ENCODE measurements at regions not wholly inside any gene's neighbourhood (a gene's known extent, or its start where the extent isn't known, plus 50 kb on each side); places are given as distances from the start of the nearest gene placed in this dataset.

DNA sequence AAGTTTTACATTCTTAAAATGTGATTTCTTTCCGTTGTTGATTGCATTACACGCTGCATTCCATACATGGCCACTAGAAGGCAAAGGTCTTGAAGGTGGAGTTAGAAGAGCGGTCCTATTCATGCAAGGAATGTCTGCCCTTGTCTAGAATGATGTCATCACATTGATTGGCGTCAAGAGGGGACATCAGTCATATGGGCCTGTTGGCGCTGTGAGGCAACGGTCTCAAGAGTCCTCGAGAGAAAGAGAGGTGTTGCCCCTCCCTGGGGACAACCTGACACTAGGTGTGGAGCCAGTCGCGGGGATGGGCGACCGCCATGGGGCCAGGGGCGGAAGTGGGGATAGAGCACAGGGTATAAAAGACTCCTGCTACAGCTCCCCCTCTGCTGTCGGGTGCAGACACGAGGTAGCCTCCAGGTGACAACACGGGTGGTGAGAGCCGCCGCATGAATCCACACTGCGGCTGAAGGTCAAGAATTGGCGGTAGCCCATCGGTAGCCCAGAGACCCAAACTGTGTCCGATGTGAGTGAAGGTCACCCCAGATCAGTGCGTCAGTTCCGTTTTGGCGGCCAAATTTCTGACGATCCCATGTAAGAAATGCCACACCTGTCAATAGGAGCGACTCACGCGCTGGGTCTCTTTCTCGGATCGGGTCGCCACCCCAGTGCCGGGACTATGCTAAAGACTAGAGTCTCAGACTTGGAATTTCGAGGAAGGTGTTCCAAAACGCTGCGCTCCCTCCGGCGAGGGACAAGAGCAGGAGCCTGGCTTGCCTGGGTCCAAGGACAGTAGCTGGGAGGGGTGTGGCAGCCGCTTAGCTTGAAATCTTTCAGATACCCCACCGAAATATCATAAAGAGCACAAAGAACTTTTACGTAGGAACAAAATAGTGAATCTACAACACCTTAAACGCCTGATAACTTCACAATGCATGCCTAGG lies 93.2 kb upstream of the ZNF184 start:
- ChIA-PET CTCF (no interaction called here), POLR2A (ENCODE audit: unreplicated experiment) (no interaction called here)
- TF ChIP-seq EZH2phosphoT487 (IDR thresholded peaks at IDR 0.05; ENCODE audit: borderline replicate concordance, low read length) (no peak), EZH2 (IDR thresholded peaks at IDR 0.05; ENCODE audit: low read length, unreplicated experiment) (no peak), CTCF (conservative IDR thresholded peaks at IDR 0.05; ENCODE audit: low read depth, low read length) (no peak)
- DNase-seq (no peak), ATAC-seq (no peak)
- no peaks in the 10 kb centered on the region for H4K20me1 ChIP-seq (ENCODE audit: low read length)
- H3K27ac ChIP-seq (ENCODE audit: low read length): no peak overlapping the region
- BruUV-seq (replicated peaks): no TSS peak
- no peaks in the 10 kb centered on the region for H3K27me3 ChIP-seq (ENCODE audit: low read length)
- no peak overlapping the region for H3K4me3 ChIP-seq (ENCODE audit: low read length)
- intact Hi-C loops (cut with micrococcal nuclease): no loop called here
- no peaks in the 10 kb centered on the region for H3K36me3 ChIP-seq (ENCODE audit: low read depth, low read length)
- no peaks in the 10 kb centered on the region for H3K9me2 ChIP-seq (replicated peaks; ENCODE audit: low read length)
- no peaks in the 10 kb centered on the region for H3K4me1 ChIP-seq (ENCODE audit: insufficient read depth, low read length)
- no peak overlapping the region for H3K9ac ChIP-seq (ENCODE audit: low read length)
- no peak overlapping the region for H3K4me2 ChIP-seq (ENCODE audit: low read length)
- no peaks in the 10 kb centered on the region for H3K9me3 ChIP-seq (ENCODE audit: low read length)
- no peaks in the 10 kb centered on the region for H3F3A ChIP-seq (ENCODE audit: low read length, unreplicated experiment)
- H2AFZ ChIP-seq (ENCODE audit: low read length): no peak overlapping the region
- no peaks in the 10 kb centered on the region for H3K79me2 ChIP-seq (ENCODE audit: low read length)

DNA sequence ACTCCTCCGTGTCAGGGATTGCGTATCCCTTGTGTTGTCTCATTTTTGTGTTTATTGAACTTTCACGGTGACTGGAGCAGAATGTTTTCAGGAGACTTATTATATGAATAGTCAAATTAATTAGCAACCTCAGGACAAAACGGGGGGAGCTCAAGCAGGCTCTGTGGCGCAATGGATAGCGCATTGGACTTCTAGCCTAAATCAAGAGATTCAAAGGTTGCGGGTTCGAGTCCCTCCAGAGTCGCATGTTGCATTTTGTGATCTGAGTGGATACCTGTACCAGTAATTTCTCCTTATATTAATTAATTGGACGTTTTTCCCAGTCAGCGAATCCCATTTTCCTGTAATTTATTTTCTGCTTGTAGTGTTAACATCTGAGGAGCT lies 89.1 kb upstream of the ZNF184 start:
- H3F3A ChIP-seq (ENCODE audit: low read length, unreplicated experiment): no peaks in the 10 kb centered on the region
- ChIA-PET CTCF (no interaction called here), POLR2A (ENCODE audit: unreplicated experiment) (no interaction called here)
- TF ChIP-seq EZH2phosphoT487 (IDR thresholded peaks at IDR 0.05; ENCODE audit: borderline replicate concordance, low read length): no peak
- TF ChIP-seq EZH2 (IDR thresholded peaks at IDR 0.05; ENCODE audit: low read length, unreplicated experiment): no peak
- no peaks in the 10 kb centered on the region for H3K27me3 ChIP-seq (ENCODE audit: low read length)
- no peaks in the 10 kb centered on the region for H3K36me3 ChIP-seq (ENCODE audit: low read depth, low read length)
- H2AFZ ChIP-seq (ENCODE audit: low read length): no peak overlapping the region
- peak overlapping the region; percentile 22; the same call in 1 of the 2 replicates for H3K4me2 ChIP-seq (ENCODE audit: low read length)
- H3K27ac ChIP-seq (ENCODE audit: low read length): no peak overlapping the region
- H3K4me3 ChIP-seq (ENCODE audit: low read length): no peak overlapping the region
- DNase-seq (no peak), ATAC-seq (no peak)
- H3K79me2 ChIP-seq (ENCODE audit: low read length): no peaks in the 10 kb centered on the region
- no peak overlapping the region for H3K9ac ChIP-seq (ENCODE audit: low read length)
- no peaks in the 10 kb centered on the region for H4K20me1 ChIP-seq (ENCODE audit: low read length)
- no peaks in the 10 kb centered on the region for H3K4me1 ChIP-seq (ENCODE audit: insufficient read depth, low read length)
- no TSS peak for BruUV-seq (replicated peaks)
- intact Hi-C loops (cut with micrococcal nuclease): no loop called here
- H3K9me3 ChIP-seq (ENCODE audit: low read length): no peaks in the 10 kb centered on the region
- H3K9me2 ChIP-seq (replicated peaks; ENCODE audit: low read length): no peaks in the 10 kb centered on the region

GRCh38 chr6:27558028-27558724 lies 85.3 kb upstream of the ZNF184 start:
- no peak overlapping the region for H3K4me3 ChIP-seq (ENCODE audit: low read length)
- CTCF ChIA-PET: no interaction called here
- H2AFZ ChIP-seq (ENCODE audit: low read length): peak overlapping the region; percentile 64

More at GRCh38 chr6:27558028-27558724, 85.3 kb upstream of the ZNF184 start:
- H3K4me1 ChIP-seq (ENCODE audit: insufficient read depth, low read length): peaks cover 7% of the 10 kb centered on the region
- no peak overlapping the region for H3K9ac ChIP-seq (ENCODE audit: low read length)
- intact Hi-C loops (cut with micrococcal nuclease): no loop called here
- H3K9me2 ChIP-seq (replicated peaks; ENCODE audit: low read length): no peaks in the 10 kb centered on the region
- no peaks in the 10 kb centered on the region for H3K27me3 ChIP-seq (ENCODE audit: low read length)
- TF ChIP-seq CTCF (conservative IDR thresholded peaks at IDR 0.05; ENCODE audit: low read depth, low read length): no peak
- TF ChIP-seq EZH2 (IDR thresholded peaks at IDR 0.05; ENCODE audit: low read length, unreplicated experiment): no peak
- TF ChIP-seq EZH2phosphoT487 (IDR thresholded peaks at IDR 0.05; ENCODE audit: borderline replicate concordance, low read length): no peak
- no peak overlapping the region for H3K27ac ChIP-seq (ENCODE audit: low read length)
- ATAC-seq (no peak), DNase-seq (no peak)
- no peak overlapping the region for H3K4me2 ChIP-seq (ENCODE audit: low read length)
- POLR2A ChIA-PET (ENCODE audit: unreplicated experiment): no interaction called here
- no peaks in the 10 kb centered on the region for H4K20me1 ChIP-seq (ENCODE audit: low read length)
- H3F3A ChIP-seq (ENCODE audit: low read length, unreplicated experiment): no peaks in the 10 kb centered on the region
- H3K9me3 ChIP-seq (ENCODE audit: low read length): no peaks in the 10 kb centered on the region
- H3K36me3 ChIP-seq (ENCODE audit: low read depth, low read length): no peaks in the 10 kb centered on the region
- BruUV-seq (replicated peaks): no TSS peak
- no peaks in the 10 kb centered on the region for H3K79me2 ChIP-seq (ENCODE audit: low read length)

Measured in PC-3 (cell line).